ENCODE measurements at regions not wholly inside any gene's neighbourhood (a gene's known extent, or its start where the extent isn't known, plus 50 kb on each side); places are given as distances from the start of the nearest gene placed in this dataset.

GRCh38 chr10:43751646-43752045, 103.0 kb upstream of the ZNF32 start:
- WGBS, 2 experiments (ENCODE audit: extremely low coverage in 1 of 2, insufficient coverage in 1 of 2, insufficient read length in 1 of 2, insufficient replicate concordance in 2 of 2, low coverage in 1 of 2, low lambda C conversion rate in 2 of 2, missing lambda C conversion rate in 1 of 2) = 94% methylated on average over 5 of the region's 5 CpGs; no CpG with 5 or more reads in 1 of the 2 experiments
- no peak for FAIRE-seq
- H3K14ac ChIP-seq (ENCODE audit: insufficient read length) = no peak overlapping the region

More at GRCh38 chr10:43751646-43752045, 103.0 kb upstream of the ZNF32 start:
- Histone ChIP-seq H3K4me2 (ENCODE audit: insufficient read depth in 1 of 2, low read depth in 2 of 2, low read length in 2 of 2) (no peak overlapping the region), H3K9me3 (ENCODE audit: insufficient read depth in 2 of 2, low read depth in 1 of 2, low read length in 1 of 2) (no peaks in the 10 kb centered on the region), H3K79me1 (ENCODE audit: low read depth, low read length) (no peaks in the 10 kb centered on the region), H4K8ac (ENCODE audit: extremely low read depth, insufficient read depth, low read length) (no peak overlapping the region), H3K27me3 (replicated peaks in 1 of 4; ENCODE audit: control insufficient read depth in 3 of 4, extremely low read depth in 1 of 4, insufficient read depth in 3 of 4, low read length in 3 of 4) (peaks cover 0 to 16% (median 7%) of the 10 kb centered on the region in 4 experiments; a peak in 4 of 7 replicates), H2AK5ac (ENCODE audit: low read depth, low read length) (no peak overlapping the region; the same call in 1 of the 2 replicates), H3K4ac (replicated peaks; ENCODE audit: insufficient read length, low read depth, low read length) (no peak overlapping the region), H3K18ac (ENCODE audit: extremely low read depth, low read length) (no peak overlapping the region), H3K56ac (replicated peaks; ENCODE audit: insufficient read length, low read depth, low read length) (no peak overlapping the region), H2BK12ac (ENCODE audit: low read depth, low read length) (no peak overlapping the region), H2BK5ac (ENCODE audit: low read depth, low read length) (no peak overlapping the region), H3K9ac (replicated peaks in 1 of 4; ENCODE audit: extremely low read depth in 1 of 4, low read depth in 3 of 4, low read length in 3 of 4) (no peak overlapping the region), H2BK15ac (ENCODE audit: low read length) (no peak overlapping the region), H4K5ac (ENCODE audit: insufficient read length, low read depth, low read length) (no peak overlapping the region), H3K4me3 (ENCODE audit: extremely low read depth in 1 of 4, insufficient read depth in 2 of 4, low read depth in 3 of 4, low read length in 4 of 4) (no peak overlapping the region), H3K23ac (ENCODE audit: insufficient read length) (no peak overlapping the region), H3K4me1 (replicated peaks in 1 of 4; ENCODE audit: control insufficient read depth in 3 of 4, insufficient read depth in 4 of 4, low read length in 3 of 4) (peaks cover 0 to 19% (median 10%) of the 10 kb centered on the region in 4 experiments; a peak in 6 of 7 replicates), H2BK120ac (replicated peaks; ENCODE audit: low read depth, low read length) (no peak overlapping the region), H4K20me1 (replicated peaks in 1 of 2; ENCODE audit: control insufficient read depth in 1 of 2, insufficient read depth in 2 of 2, low read length in 2 of 2) (no peaks in the 10 kb centered on the region), H3K79me2 (ENCODE audit: control insufficient read depth in 1 of 2, insufficient read depth in 2 of 2, low read length in 2 of 2) (no peaks in the 10 kb centered on the region), H4K91ac (replicated peaks; ENCODE audit: insufficient read length, low read length) (no peak overlapping the region), H2AFZ (ENCODE audit: low read length) (no peak overlapping the region), H3K36me3 (ENCODE audit: control insufficient read depth in 2 of 4, insufficient read depth in 4 of 4, low read length in 3 of 4) (no peaks in the 10 kb centered on the region), H3K27ac (ENCODE audit: low read depth, low read length) (no peak overlapping the region), H3K23me2 (ENCODE audit: low read depth, low read length) (no peaks in the 10 kb centered on the region), H2BK20ac (ENCODE audit: low read length) (no peak overlapping the region)
- ChIA-PET POLR2A (ENCODE audit: partially characterized antibody) (no interaction called here), CTCF (ENCODE audit: partially characterized antibody) (no interaction called here)
- no peak for TF ChIP-seq POLR2AphosphoS5 (IDR thresholded peaks at IDR 0.05; ENCODE audit: low read depth, low read length)
- no peak for TF ChIP-seq HDAC6 (IDR thresholded peaks at IDR 0.05; ENCODE audit: low read depth, low read length)
- no peak for TF ChIP-seq MAFK (IDR thresholded peaks at IDR 0.05; ENCODE audit: low read depth, low read length)
- TF ChIP-seq RNF2 (IDR thresholded peaks at IDR 0.05; ENCODE audit: borderline replicate concordance, low read depth, low read length, missing control alignments, poor library complexity, severe bottlenecking) = no peak
- TF ChIP-seq POU5F1 (IDR thresholded peaks at IDR 0.05; ENCODE audit: low read depth, low read length) = no peak
- no peak for TF ChIP-seq SP4 (IDR thresholded peaks at IDR 0.05; ENCODE audit: low read length)
- TF ChIP-seq EGR1 (IDR thresholded peaks at IDR 0.05; ENCODE audit: borderline replicate concordance, low read depth, low read length) = no peak
- TF ChIP-seq CHD2 (IDR thresholded peaks at IDR 0.05; ENCODE audit: low read length) = no peak
- no peak for TF ChIP-seq CTBP2 (IDR thresholded peaks at IDR 0.05; ENCODE audit: borderline replicate concordance, insufficient read depth, insufficient read length, low read length)
- no peak for DNase-seq (ENCODE audit: low read depth in 1 of 2, low spot score in 2 of 2)

Measured in H1 (cell line).